PC-9 (cell line): ENCODE measurements at regions not wholly inside any gene's neighbourhood (a gene's known extent, or its start where the extent isn't known, plus 50 kb on each side); places are given as distances from the start of the nearest gene placed in this dataset.

ENCODE experiments used
- CTCF ChIP-seq: fragments of 200-600 bp; sonication (generic); conservative IDR thresholded peaks from 2 replicates; pipeline ENCODE4 v1.6.1; 2017; ENCODE audit warnings: mixed run types, antibody characterized with exemption, mild to moderate bottlenecking, moderate library complexity
- EZH2 ChIP-seq: fragments of 200-600 bp; sonication (generic); IDR thresholded peaks from 2 replicates; pipeline ENCODE4 v1.8.0; 2017; ENCODE audit warnings: antibody characterized with exemption, low read depth

GRCh38 chr15:85897895-85898717 lies 103.4 kb upstream of the KLHL25 start:
- no peak for TF ChIP-seq CTCF
- no peak for TF ChIP-seq EZH2
